ENCODE measurements at regions not wholly inside any gene's neighbourhood (a gene's known extent, or its start where the extent isn't known, plus 50 kb on each side); places are given as distances from the start of the nearest gene placed in this dataset.

GRCh38 chr1:34362949-34363348 lies 186.2 kb downstream of the C1orf94 start:
- Histone ChIP-seq H2AFZ (ENCODE audit: low read depth, low read length) (no peak overlapping the region), H3K27ac (ENCODE audit: insufficient read depth, low read depth, low read length) (no peak overlapping the region), H3K4me3 (replicated peaks in 1 of 3; ENCODE audit: insufficient read depth in 1 of 3, low read depth in 1 of 3, low read length in 3 of 3) (no peak overlapping the region), H3K4me2 (ENCODE audit: insufficient read depth, low read length) (no peak overlapping the region), H4K20me1 (replicated peaks; ENCODE audit: control insufficient read depth, extremely low read depth, insufficient read depth, low read length) (no peaks in the 10 kb centered on the region), H3K4me1 (ENCODE audit: control insufficient read depth, extremely low read depth, insufficient read depth, low read length) (no peaks in the 10 kb centered on the region), H3K9me1 (replicated peaks; ENCODE audit: control insufficient read depth, extremely low read depth, insufficient read depth, low read length) (no peaks in the 10 kb centered on the region), H3K36me3 (ENCODE audit: control insufficient read depth in 2 of 2, extremely low read depth in 1 of 2, insufficient read depth in 2 of 2, low read length in 2 of 2) (no peaks in the 10 kb centered on the region), H3K27me3 (ENCODE audit: control insufficient read depth in 2 of 2, insufficient read depth in 2 of 2, low read length in 2 of 2) (no peaks in the 10 kb centered on the region), H3K9me3 (replicated peaks; ENCODE audit: control insufficient read depth, insufficient read depth, low read length) (peaks cover 2% of the 10 kb centered on the region), H3K79me2 (ENCODE audit: control insufficient read depth, insufficient read depth, low read length) (no peaks in the 10 kb centered on the region), H3K9ac (replicated peaks; ENCODE audit: extremely low read depth, insufficient read depth, low read length) (no peak overlapping the region)
- no peak for FAIRE-seq
- TF ChIP-seq, protein P1, sequence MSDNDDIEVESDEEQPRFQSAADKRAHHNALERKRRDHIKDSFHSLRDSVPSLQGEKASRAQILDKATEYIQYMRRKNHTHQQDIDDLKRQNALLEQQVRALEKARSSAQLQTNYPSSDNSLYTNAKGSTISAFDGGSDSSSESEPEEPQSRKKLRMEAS (IDR thresholded peaks at IDR 0.05; ENCODE audit: insufficient read depth, insufficient read length) = no peak
- TF ChIP-seq POLR2AphosphoS5 (IDR thresholded peaks at IDR 0.05; ENCODE audit: insufficient read depth, low read depth, low read length) (no peak), MYC (IDR thresholded peaks at IDR 0.05; ENCODE audit: low read depth, low read length) (no peak), FOS (IDR thresholded peaks at IDR 0.05; ENCODE audit: borderline replicate concordance, insufficient read depth, low read length) (no peak), POLR2A (IDR thresholded peaks at IDR 0.05; ENCODE audit: low read depth, low read length) (no peak), EZH2 (IDR thresholded peaks at IDR 0.05; ENCODE audit: borderline replicate concordance, low read depth, low read length, severe bottlenecking) (no peak), GATA2 (IDR thresholded peaks at IDR 0.05; ENCODE audit: insufficient read depth, insufficient read length, low read depth, low read length) (no peak), CTCF (IDR thresholded peaks at IDR 0.05; ENCODE audit: extremely low read depth in 1 of 2, insufficient read depth in 1 of 2, low read depth in 1 of 2, low read length in 2 of 2) (no peak), JUN (IDR thresholded peaks at IDR 0.05; ENCODE audit: borderline replicate concordance, insufficient read depth, insufficient read length, low read depth) (no peak)
- ChIA-PET CTCF (no interaction called here), POLR2A (no interaction called here)
- intact Hi-C loops (cut with micrococcal nuclease) = no loop called here
- DNase-seq (ENCODE audit: low read depth, low spot score) = no peak
- dilution Hi-C loops (cut with MboI; ENCODE audit: extremely low pct_ligation_motif_present, low sequenced_read_pairs) = no loop called here
- BruUV-seq (replicated peaks) = no TSS peak

Data from endothelial cell of umbilical vein (primary cell).